Panc1 (cell line): ENCODE measurements at regions not wholly inside any gene's neighbourhood (a gene's known extent, or its start where the extent isn't known, plus 50 kb on each side); places are given as distances from the start of the nearest gene placed in this dataset.

Experiments
- CTCF ChIP-seq: fragments of 450-650 bp; IDR thresholded peaks from 2 replicates; pipeline ENCODE4 v1.5.1; 2017; ENCODE audit warnings: mild to moderate bottlenecking
- POLR2AphosphoS5 ChIP-seq: IDR thresholded peaks from 2 replicates; pipeline ENCODE4 v1.6.1; 2012; ENCODE audit warnings: mild to moderate bottlenecking, low read depth, low read length, moderate library complexity
- REST ChIP-seq, 2 experiments: IDR thresholded peaks; 2 replicates each; pipeline ENCODE4 v1.6.1; 2011 to 2012; ENCODE audit warnings: low read depth in 2 of 2, control low read depth in 1 of 2, low read length in 1 of 2, mild to moderate bottlenecking in 1 of 2, moderate library complexity in 1 of 2; ENCODE audit not compliant: insufficient read depth in 1 of 2
- SIN3A ChIP-seq: IDR thresholded peaks from 2 replicates; pipeline ENCODE4 v1.6.1; 2012; ENCODE audit warnings: low read depth, mild to moderate bottlenecking, low read length, moderate library complexity, borderline replicate concordance; ENCODE audit not compliant: insufficient read depth
- TCF7L2 ChIP-seq: IDR thresholded peaks from 2 replicates; pipeline ENCODE4 v1.6.1; 2011; ENCODE audit warnings: mild to moderate bottlenecking, low read depth, low read length, inconsistent platforms

- TF ChIP-seq POLR2AphosphoS5 = no peak
- no peak for TF ChIP-seq CTCF
- TF ChIP-seq REST (IDR thresholded peaks at IDR 0.05; ENCODE audit: insufficient read depth in 1 of 2, low read depth in 2 of 2, low read length in 1 of 2) = no peak
- TF ChIP-seq SIN3A = no peak
- no peak for TF ChIP-seq TCF7L2
Measured at GRCh38 chr5:71884926-71885325, 165.9 kb downstream of the CARTPT start.
